ENCODE measurements at regions not wholly inside any gene's neighbourhood (a gene's known extent, or its start where the extent isn't known, plus 50 kb on each side); places are given as distances from the start of the nearest gene placed in this dataset.
"Not testable (repeated sequence)": the region's sequence is repeated elsewhere in the genome, so short reads cannot be mapped to it uniquely, and the experiment has no call there.

DNA sequence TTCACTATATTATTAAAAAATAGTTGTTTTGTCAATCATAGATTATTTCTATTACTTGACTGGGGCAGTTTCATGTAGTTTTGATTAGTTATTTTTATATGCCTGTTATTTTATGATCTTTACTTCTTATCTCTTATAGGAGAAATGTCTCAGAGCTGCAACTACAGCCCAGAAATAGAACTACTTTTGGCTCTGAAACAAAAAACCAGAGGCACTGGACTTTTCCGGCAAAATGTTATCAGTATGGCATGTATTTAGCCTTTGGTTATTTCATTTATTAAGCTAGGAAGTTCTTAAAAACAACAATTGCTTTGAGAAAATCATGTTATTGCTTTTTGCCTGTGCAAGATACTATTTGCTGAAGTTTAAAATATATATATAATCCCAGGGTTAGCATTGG lies 566.5 kb downstream of the ANKRD50 start:
- DNase-seq: no peak

DNA sequence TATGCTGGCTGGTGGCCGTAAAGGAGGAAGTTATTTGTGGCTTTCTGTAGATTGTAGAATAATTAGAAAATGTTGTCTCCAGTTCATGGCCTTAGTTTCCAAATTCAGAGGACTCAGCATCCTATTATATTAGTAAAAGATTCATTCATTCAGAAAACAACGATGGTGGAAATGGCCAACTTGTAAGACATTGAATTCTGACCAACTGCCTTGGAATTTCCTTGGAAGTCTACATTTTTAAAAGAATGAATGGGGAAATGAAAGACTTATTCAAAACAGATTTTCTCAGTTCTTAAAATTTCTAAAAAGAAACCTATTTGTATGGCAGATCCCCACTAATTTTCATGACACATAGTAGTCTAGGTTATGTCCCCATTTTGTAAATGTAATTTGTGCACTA lies 561.5 kb downstream of the ANKRD50 start:
- no peak for DNase-seq

DNA sequence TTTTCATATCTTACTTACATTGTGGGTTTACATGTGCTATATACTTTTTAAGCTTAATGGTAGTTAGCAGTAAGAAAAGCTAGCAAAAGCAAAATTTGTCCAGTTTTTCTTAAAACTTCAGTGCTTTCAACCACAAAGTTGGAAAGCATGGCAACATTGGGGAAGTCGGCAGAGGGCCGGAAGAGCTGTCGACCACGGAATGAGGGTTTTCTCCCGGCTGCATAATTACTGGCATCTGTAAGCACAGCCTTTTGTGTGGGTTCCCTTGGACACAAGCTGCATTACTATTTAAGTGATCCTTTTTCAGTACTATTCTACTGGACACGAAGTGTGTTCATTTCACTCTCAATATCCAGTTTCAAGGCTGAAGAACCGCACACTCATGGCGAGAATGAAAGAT lies 560.4 kb downstream of the ANKRD50 start:
- DNase-seq: no peak

DNA sequence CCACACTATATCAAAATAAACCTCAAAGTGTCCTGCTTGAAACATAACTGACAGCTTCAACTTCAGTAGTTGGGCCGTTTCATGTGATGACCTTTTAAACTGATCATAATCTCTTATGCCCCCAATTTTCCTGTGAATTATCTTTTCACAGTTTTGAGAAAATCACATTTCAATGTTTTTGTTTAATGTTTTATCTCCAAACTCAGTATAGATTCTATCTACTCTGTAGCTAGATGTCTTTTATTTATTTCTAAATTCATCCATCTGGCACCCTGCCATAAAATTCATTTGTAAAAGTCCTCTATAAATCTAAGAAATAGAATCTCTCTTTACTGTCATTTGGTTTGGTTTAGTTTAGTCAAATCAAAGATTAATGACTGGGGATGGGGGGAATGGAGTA lies 557.3 kb downstream of the ANKRD50 start:
- no peak for DNase-seq

DNA sequence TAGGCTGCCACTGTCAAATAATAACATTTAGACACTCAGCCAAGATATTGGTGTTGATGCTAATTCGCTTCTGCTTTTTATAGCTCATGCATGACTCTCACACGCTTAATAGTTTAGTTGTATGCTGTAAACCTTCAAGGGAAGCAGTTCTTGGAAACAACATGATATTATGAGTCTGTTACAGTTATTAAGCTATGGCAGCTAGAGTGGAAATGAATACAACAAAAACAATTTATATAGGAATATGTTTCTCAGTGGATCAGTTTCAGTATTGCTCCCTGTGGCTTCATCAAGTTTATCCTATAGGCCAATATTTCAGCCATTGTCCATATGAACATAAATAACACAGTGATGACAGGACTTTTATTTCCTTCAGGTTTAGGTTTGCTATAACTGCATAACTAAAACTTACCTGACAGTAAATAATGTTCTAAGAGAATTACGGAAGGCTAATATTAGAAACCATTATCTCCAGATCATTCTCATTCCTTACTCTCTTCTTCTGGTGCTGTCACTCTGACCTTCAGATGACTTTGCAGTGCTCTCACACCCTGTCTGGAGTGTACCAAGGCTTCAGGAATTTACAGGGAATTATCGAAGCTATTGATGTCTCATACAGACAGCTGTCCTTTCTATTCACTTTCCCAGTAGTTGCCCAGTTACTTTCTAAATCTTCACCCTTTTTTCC lies 555.0 kb downstream of the ANKRD50 start:
- no peak for DNase-seq

DNA sequence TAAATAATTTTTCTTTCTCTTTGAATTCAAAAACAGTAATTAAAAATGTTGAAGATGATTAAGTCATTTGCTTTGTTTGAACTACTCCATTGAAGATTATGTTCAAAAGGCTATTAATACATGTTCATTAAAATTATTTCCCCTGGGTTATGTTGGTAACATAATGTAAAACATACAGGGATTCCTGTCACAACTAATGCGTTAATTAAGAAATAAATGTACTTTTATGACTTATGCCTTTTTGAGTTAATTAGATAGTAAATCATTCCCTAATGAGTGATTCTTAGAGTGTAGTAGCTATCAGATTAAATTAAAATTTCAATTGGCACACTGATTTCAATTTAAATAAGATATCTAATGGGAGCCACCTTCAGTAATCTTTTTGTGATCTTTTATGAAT lies 549.1 kb downstream of the ANKRD50 start:
- DNase-seq: no peak

DNA sequence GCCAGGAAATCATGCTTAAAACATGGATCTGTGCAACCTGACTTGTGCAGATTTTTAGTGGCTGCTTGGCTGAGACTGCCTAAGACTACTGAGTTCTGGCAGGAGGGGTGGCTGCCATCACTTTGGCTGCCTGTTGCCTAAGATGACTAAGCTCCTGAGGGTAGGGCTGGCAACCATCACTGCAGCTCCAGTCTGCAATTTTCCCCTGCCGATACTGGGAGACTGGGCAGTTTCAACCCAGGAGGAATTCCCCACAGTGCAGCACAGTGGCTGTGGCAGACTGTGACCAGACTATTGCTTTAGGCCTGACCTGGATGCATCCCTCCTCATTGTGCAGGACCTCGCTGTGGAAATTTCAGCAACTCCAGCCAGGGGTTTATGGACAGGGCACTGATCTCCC lies 544.9 kb downstream of the ANKRD50 start:
- DNase-seq: no peak

DNA sequence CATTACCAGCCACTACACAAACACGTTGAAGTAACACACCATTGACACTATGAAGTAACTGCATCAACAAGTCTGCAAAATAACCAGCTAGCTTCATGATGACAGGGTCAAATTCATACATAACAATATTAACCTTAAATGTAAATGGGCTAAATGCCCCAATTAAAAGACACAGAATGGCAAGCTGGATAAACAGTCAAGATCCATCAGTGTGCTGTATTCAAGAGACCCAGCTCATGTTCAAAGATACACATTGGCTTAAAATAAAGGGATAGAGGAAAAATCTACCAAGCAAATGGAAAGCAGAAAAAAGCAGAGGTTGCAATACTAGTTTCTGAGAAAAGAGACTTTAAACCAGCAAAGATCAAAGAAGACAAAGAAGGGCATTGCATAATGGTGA lies 543.0 kb downstream of the ANKRD50 start:
- DNase-seq: not testable (repeated sequence)

DNA sequence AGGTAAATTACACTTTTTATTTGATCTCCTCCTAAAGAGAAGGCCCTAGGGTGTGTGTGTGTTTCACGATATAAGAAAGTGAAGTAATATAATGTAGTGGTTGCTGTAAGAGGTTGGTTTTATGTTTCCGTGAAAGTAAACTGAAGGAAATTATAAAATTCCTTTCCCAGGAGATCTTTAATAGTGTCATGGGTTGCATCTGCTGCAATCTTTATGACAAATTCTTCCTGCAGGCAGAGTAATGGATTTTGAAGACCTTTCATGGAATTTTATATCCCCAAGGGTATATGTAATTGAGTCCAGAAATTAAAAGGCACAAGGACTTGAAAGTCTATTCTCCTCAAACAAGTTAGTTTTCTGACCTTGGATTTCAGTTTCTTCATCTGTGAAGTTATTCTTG lies 538.6 kb downstream of the ANKRD50 start:
- no peak for DNase-seq

DNA sequence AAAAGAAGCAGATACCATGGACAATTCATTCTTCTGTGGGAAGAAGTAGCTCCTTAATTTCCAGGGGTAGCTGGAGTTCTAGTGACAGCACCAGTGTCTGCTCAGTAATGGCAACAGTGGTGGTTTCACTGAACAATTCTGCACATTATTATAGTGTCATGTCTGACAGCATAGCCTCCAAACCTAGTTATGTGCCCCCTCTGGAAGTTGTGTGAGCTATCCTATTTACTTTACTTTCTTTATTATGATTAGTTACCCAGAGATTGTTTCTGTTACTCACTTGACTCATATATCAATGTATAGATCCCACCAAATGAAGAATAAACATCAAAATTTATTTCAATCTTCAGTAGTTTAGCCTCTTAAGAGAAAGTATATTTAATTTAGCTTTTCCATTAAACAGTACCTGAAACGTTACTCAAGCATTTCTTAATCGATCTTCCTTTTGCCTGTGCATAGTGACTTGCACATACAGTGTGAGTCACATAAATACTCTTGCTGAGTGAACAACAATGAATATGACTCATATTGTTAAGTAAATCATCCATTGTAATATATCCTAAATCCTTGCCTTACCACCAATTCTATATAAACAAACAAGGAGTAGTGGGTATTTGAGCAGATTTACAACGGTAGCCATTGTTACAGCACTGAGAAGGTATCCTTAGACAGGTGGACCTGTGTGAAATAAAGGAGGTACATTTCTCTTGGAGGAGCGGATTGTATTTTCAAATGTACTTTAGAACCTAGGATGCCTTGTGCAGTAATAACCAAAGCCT lies 534.7 kb downstream of the ANKRD50 start:
- no peak for DNase-seq

DNA sequence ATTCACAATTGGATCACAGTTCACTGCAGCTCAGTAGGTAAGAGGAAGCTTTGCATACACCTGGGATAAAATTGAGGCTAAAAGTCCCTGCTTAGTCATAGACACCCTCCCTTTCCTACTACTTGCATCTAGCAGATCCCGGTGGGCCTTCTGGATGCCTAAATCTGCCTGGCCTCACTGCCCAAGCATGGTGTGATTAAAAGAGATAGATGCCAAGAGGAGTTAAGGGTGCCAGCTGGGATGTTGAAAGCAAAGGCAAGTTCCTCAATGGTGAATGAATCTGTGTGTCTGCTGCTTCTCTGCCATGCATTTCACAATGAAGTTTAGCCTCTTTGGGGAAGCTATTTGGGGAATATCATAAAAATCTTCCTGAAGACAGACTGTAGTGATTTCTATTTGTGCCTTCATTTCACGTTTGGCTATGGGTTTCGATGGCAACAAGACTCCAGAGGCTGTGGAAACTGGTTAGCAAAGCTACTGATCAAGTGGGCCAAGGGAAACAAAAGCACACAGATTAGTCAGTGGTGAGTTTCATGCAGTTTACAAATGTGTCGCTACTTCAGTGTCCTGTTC lies 534.0 kb downstream of the ANKRD50 start:
- no peak for DNase-seq

DNA sequence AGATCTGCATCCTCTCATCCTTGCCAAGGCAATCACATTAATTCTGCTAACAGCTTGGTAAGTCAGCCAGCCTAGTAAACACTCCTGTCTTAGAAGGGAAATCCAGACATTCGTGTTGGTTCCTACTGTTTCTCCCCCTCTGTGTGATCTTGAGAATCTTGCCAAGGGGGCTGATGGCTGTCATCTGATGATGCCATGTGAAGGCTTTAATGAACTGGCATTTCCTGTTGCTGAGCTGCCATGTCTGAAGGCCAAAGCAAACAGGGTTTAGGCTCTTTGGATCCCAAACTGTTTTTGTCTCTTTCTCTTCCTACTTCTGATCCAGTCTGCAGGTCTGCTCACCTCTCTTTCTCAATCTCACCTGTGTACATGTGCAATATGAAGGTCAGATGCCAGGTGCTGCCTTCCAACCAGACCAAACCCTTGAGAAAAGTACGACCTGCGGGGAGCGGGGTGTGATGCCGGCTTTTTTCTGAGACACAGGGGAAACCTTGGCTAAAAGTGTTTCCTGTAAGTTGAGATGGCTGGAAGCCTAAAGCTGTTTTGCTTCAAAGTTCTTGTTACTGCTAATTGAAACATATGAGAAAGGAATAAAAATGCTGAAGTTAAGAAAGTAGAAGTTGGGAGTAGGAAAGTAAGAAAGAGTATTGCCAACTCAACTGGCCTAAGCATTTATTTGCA lies 532.9 kb downstream of the ANKRD50 start:
- DNase-seq: no peak

DNA sequence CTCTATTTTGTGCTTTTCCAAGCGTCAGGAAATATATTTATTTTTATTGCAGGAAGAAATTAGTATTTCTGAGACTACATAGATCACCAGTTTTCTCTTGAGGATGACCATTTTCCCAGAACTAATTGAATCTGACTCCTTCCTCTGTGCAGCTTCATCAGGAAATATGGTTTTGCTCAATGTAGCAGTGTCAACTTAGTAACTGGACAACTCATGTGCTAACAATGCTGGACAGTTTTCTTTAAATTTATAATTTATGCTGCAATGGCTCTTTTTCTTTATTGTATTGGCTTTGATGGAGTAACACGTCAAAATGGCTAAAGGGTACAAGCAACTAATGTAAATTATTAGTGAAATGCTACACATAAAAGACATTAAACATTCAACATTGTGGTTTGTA lies 531.5 kb downstream of the ANKRD50 start:
- DNase-seq: no peak

DNA sequence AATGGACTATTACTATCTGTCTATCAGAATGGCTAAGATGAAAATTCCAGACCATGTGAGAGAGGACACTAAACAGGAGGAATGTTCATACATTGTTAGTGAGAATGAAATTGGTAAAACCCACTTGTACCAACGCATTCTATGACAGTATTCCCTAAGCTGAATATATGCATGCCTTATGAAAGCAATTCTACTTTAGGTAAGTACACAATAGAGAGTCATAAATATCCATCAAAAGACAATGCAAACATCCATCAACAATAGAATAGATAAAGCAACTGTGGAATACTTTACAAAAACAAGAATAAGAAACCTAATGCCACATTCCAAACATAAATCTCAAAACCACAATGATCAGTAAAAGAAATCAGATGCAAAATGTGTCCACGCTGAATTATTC lies 529.3 kb downstream of the ANKRD50 start:
- DNase-seq: no peak

DNA sequence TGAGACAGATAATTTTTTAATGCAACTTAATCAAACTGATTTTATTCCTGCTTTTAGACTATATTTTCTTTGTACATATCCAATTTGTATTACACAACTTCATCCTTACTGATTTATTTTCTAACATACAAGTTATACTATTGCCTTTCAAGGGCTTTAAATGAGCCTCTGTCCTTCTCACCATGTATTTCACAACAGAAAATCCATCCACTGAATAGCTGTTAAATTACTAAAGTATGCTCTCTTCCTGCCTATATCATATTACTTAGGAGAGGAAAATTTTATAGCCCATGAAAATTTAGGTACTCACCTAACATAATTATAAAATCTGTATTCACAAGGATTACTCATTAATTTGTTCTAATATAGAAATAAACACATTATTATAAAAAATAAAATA lies 528.6 kb downstream of the ANKRD50 start:
- DNase-seq: no peak

DNA sequence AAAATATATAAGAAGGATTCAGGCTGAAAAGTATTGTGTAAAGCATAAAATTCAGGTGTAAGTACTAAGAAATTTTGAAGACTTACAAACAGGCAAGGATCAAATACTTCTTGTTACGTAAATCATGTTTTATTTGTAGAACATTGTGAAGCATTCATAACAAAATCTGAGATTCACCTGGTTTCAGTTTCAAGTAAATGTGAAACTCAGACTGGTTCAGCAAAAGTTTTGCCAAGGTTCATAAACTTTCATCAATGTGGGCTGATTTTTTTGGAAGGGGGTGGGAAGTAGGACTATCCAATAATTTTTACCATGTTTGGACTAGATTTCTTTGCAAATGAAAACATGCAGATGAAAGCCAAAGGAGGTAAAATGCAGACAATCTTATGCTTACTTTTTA lies 527.7 kb downstream of the ANKRD50 start:
- DNase-seq: no peak

DNA sequence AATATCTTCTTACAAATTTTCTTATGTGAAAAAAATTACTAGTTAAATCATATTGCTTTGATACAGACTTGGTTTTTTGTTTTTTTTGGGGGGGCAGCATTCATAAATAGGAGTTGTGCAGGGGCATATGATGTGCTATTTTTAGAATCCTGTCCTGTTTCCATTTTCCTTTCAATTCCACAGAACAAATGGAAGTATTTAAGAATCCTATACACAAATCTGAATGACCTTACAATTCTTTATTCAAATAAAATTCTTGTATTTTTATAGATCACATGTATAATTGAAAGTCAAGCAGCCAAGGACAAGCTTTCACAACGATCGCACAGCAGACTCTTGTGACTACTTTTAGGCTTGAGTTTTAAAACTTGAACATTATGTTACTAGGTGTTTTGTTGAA lies 523.9 kb downstream of the ANKRD50 start:
- no peak for DNase-seq

DNA sequence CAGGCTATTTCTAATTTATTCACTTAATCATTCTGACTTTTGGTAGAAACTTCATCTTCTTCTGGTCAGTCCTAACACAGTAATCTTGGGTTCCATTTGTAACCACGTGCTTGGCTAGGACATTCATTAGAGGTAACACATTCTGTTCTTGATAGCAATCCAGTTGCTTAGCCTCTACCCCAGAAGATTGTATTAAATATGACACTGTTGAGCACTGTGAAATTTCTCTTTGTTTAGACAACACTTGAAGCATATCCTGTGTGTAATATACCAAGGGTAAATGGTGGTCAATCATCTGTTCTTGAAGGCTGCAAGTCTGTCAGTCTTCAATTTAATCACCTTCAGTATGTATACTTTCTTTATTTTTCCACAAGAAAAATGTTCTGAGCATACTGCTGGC lies 523.0 kb downstream of the ANKRD50 start:
- no peak for DNase-seq

DNA sequence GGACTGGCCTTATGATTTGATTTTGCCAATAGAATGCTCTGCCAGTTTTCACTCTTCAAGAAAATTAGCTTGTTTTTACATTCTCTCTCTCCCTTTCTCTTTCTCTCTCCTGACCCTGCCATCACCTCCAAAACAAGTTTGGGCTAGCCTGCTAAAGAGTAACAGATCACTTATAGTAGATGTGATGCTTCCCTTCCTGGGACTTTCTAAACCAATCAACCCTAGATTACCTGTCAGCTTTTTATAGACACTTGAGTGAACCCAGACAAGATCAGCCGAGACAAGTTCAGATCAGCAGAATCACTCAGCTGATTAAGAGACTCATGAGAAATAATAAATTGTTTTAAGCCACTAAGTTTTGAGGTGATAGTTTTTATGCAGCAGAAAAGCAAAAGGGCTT lies 521.2 kb downstream of the ANKRD50 start:
- no peak for DNase-seq

DNA sequence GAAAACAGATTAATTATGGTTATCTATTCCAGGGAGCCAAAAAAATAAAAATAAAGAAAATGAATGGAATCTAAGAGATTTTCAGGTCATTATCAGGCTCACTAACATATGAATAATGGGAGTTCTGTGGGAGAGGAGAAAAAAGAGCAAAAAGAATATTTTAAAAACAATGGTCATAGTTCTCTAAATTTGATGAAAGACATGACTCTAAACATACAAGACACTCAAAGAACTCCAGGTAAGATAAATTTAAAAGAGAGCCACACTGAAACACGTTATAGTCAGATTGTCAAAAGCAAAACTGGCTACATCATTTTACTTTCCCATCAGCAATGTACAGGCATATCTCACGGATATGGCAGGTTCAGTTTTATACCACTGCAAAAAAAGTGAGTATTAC lies 520.0 kb downstream of the ANKRD50 start:
- no peak for DNase-seq

DNA sequence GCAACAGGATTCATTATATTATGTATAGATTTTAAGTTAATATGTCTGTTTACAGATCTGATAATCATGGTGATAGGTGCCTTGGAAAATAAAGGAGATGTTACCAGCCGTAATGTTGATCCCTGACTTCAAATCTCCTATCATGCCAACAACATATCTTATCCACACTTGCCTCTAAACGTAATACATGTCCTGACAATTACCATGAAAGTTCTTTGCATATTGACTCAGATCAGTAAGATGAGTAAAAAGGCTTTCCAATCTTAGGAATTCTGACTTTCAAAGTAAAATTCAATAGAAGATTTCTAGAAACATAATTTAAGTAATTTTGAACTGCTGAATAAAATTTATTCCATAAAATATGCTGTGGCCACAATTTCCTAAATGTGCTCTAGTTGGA lies 513.3 kb downstream of the ANKRD50 start:
- DNase-seq: no peak

DNA sequence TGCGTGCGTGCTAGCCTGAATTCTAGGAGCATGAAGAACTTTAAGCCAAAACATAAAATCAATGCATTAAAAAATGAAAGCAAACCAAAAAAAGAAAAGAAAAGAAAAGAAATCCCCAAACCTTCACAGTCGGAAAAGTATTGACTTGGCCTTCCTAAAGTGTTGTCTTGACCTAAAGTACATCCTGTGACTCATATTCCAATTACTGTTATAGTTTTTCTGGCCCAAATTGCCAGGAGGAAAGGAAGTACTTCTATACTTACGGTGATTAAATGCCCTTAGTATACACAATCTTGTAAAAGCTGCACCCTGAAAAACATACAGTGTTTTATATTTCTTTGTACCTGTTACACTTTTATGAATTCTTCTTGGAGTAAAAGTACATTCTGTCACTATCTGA lies 512.8 kb downstream of the ANKRD50 start:
- no peak for DNase-seq

DNA sequence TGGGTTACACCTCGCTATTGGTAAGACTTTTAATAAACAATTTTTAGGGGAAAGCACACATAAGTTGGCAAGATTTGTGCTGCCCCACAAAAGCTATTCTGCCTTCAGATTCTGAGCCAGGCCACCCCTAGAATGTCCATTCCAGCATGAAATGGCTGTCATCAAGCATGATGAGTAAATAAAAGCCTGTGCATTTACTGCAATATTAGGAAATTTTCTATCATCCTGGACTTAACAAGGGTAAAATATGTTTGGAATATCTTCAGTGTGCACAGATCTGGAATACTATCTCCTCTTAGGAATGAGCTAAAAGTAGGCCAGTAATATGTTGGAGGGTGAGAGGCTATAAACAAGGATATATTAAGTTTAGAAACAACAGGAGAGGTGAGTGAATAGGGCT lies 510.9 kb downstream of the ANKRD50 start:
- no peak for DNase-seq

DNA sequence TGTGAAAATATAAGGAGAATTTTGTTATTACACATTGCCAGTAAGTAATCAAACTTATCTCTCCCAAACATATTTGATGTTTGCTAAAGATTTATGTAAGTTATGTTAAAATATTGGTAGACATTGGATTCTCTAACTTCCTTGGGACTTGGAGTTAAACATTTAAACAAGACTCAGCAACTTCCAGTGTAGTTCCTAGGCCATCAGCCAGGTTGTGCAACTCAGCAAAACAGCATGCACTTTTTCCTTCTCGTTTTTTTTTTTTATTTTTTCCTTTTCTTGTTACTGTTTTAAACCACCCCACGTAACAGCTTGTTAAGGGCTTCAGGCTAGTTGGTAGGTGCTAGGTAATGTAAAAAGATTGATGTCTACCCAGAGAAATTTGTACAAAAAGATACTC lies 510.4 kb downstream of the ANKRD50 start:
- no peak for DNase-seq
